ENCODE measurements at regions not wholly inside any gene's neighbourhood (a gene's known extent, or its start where the extent isn't known, plus 50 kb on each side); places are given as distances from the start of the nearest gene placed in this dataset.

DNA sequence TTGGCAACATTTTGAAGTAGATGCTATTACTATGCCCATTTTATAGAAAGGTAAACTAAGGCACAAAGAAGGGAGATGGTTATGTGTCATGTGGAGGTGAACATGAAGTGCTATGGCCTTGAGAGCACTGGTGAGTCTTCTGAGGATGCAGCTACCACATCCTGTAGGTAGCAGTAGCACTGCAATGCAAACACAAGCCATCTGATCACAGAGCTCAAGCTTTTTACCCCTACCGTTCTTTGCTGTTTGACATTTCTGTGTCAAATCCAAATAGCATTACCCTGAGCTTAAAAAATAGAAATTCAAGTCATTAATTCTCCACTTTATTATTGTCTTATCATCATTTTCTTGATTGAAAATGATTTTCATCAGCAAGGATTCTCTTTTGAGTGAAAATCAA, 382.9 kb downstream of the KCTD12 start:
- no peak for DNase-seq

GRCh38 chr13:76500894-76501293, 385.3 kb downstream of the KCTD12 start:
- no peak for DNase-seq

- no peak for DNase-seq
These were observed 386.3 kb downstream of the KCTD12 start for GRCh38 chr13:76499891-76500290.

- no peak for DNase-seq
These were observed 396.9 kb downstream of the KCTD12 start for GRCh38 chr13:76489274-76489673.

DNA sequence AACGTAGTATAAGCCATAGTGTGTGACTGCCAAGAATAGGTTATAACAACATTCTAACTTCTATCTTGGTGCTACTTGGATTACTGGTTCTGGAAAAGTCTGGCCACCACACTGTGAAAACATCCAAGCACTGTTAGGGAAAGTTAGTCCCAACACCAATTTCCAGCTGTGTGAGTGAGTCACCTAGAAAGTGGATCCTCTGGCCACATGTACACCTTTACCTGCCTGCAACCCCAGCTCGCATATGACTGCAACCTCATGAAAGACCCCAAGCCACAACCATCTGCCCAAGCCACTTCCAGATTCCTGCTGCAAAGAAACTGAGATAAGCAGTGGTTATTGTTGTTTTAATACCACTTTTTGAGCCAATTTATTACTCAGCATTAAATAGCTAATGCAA, 404.5 kb downstream of the KCTD12 start:
- no peak for DNase-seq

DNA sequence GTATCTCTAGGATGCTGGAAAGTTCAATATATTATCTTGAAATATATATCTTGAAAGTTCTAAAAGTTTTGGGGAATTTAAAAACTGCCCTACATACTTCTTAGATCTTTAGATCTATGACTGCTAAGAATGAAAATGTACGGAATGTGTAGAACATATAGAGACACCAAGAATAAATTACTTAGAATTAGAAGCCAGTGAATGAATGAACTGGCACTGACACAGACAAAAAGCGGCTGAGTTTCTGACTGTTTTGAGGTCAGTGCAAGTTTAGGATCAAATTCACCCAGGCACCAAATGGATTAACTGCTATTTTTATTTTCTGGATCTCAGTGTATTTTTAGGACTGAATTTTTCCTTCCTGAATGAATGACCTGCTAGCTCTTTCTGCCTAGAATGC, 411.2 kb downstream of the KCTD12 start:
- DNase-seq: no peak

GRCh38 chr13:76474356-76474755, 411.8 kb downstream of the KCTD12 start:
- no peak for DNase-seq

GRCh38 chr13:76473552-76474134, 412.6 kb downstream of the KCTD12 start:
- peak; percentile 72 to 78 for DNase-seq

DNA sequence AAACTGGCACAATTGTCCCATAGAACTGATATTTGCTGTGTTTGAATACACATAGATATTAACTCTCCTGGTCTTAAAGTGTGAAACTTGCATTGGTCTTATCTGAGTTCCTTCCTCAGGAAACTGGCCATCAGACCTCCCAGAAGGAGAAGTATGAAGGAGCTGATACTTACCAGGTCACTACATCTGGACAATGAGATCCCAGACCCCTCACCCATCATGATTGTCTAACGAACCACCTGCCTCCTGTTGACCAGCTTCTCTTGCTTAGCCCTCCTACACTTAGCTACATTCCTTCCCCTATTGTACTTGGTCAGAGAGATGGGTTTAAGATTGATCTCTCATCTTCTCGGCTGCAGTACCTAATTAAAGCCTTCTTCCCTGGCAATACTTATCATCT, 413.3 kb downstream of the KCTD12 start:
- DNase-seq: no peak

GRCh38 chr13:76471486-76471885, 414.7 kb downstream of the KCTD12 start:
- DNase-seq: no peak

GRCh38 chr13:76470991-76471390, 415.2 kb downstream of the KCTD12 start:
- no peak for DNase-seq

DNA sequence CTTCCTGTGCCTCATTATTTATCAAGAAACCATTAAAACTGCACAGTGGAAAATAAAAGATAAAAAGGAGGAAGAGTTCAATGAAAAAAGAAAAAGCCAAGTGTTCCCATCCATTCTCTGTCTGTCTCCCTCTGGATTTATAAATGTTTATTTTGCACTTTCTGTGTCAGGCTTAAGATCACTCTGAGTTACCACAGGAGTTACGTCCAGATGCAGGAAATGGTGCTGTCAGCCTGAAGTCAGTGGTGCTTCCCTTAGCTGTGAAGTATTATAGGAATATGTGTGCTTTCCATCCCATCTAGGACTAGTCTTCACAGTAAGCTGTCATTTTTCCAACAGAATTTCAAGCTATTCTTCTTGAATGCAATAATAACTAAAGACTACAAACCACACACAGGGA, 420.2 kb downstream of the KCTD12 start:
- DNase-seq: no peak

- DNase-seq: no peak
These were observed 422.9 kb downstream of the KCTD12 start for GRCh38 chr13:76463314-76463713.

DNA sequence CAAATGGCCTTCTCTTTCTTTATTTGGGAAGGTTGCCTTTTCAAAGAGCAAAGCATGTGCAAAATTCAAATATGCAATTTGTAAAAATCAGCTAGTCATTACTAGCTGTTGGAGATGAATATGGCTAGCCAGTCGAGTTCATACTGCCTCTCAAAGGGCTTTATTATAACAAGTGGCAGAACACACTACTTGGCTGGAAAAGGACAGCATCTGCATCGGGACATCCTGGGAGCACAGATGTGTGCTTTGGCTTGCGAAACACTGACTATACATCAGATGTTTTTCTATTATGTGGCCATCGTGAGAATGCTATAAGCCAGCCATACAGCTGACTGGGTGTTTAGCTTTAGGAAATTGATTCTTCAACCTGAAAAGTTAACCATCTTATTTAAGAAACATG, 424.2 kb downstream of the KCTD12 start:
- no peak for DNase-seq

- no peak for DNase-seq
These were observed 424.7 kb downstream of the KCTD12 start for GRCh38 chr13:76461484-76461883.

GRCh38 chr13:76459863-76460262, 426.3 kb downstream of the KCTD12 start:
- no peak for DNase-seq

DNA sequence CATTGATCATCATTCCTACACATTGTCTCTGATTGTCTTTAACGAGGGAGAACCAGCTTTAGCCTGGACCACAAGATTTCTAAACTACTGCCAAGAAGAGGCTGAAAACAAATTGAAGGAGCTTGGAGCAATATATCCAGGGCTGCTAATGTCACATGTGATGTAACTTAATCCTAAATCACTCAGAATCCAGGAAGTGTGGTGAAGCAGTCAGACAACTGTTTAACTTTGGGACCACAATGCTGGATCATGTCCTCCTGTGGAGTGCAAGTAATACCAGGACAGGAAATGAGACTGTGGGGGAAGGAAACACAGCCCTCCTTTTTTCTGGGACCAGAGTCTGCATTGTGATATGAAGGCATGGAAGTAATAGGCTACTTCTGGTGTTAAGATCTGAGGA, 430.2 kb downstream of the KCTD12 start:
- DNase-seq: no peak

DNA sequence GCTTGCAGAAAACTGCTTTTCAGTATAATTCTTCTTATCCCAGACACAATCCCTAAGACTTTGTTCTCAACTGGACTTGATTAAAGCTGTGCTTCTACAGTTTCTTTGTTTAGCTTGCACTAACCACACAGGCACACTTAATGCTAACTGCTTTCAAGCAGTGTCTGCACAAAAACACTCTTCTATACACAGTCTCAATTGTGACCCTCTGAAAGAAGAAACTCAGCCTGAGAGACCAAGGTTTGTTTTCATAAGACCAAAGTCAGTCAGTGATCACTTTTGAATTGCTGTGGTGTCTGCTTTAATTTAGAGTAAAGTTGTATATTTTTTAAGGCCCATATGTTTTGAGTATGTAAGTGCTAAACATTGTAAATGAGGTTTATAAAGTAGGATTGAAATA, 431.2 kb downstream of the KCTD12 start:
- DNase-seq: no peak

GRCh38 chr13:76449716-76450115, 436.5 kb downstream of the KCTD12 start:
- no peak for DNase-seq

- no peak for DNase-seq
These were observed 440.0 kb downstream of the KCTD12 start for GRCh38 chr13:76446191-76446590.

DNA sequence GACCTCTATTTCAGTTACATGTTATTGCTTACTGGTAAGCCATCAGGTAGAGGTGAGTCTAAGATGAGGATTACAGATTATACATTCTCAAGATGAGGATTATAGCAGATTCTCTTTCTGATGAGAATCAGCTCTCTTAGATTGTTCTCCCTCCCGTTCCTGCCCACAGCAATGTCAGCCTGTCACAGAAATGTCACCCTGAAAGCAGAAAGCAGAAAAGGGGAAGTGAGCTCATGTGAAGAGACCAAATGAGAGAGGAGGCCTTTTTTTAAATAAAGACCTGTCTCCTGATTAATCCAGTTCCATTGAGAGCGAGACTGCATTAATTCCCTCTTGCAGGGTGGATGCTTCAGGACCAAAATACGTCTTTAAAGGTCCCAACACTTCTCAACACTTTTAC, 445.6 kb downstream of the KCTD12 start:
- no peak for DNase-seq

DNA sequence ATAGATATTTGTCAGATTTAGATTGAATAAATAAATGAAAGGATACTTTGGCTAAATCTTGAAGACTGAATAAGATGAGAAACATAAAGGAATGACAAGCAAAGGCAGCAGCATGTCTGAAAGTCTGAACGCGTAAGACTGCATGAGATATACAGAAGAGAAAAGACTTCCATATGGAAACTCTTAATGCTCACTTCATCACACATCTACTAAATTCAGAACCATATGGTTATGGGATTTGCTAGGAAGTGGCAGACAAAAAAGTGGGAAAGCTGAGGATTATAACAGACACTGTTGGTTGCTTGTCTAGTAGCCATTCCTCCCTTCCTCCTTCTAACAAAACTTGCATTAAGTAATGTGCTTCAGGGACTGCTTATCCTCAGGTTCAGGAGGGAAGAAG, 446.7 kb downstream of the KCTD12 start:
- no peak for DNase-seq

GRCh38 chr13:76438050-76438449, 448.2 kb downstream of the KCTD12 start:
- no peak for DNase-seq

- no peak for DNase-seq
These were observed 460.3 kb downstream of the KCTD12 start for GRCh38 chr13:76425935-76426334.

GRCh38 chr13:76421011-76421410, 465.2 kb downstream of the KCTD12 start:
- no peak for DNase-seq

- no peak for DNase-seq
These were observed 467.8 kb downstream of the KCTD12 start for GRCh38 chr13:76418404-76418803.
